HepG2 (cell line): ENCODE measurements at regions not wholly inside any gene's neighbourhood (a gene's known extent, or its start where the extent isn't known, plus 50 kb on each side); places are given as distances from the start of the nearest gene placed in this dataset.

ENCODE experiments used
- ATAC-seq: fragments of 200-7000 bp; cut with Tn5 transposase; 3 replicates; pipeline ENCODE4 v1.9.1; 2020; ENCODE audit warnings: mild to moderate bottlenecking, moderate library complexity
- BruUV-seq: library from RNA; stranded (reverse); fragments of 400-500 nt; replicated peaks from 2 replicates; lab custom pipeline; 2021; lab: Mats Ljungman, UMichigan
- CTCF ChIA-PET: fragments of 300-600 bp; formaldehyde crosslinking; extraction: SDS; loops from one replicate; lab custom pipeline; 2021; ENCODE audit warnings: low total read pairs, inconsistent platforms, low intra/inter-chr PET ratio; lab: Yijun Ruan, JAX
- POLR2A ChIA-PET: fragments of 350-600 bp; sonication (Branson Sonifier 250); formaldehyde crosslinking; loops from one replicate; lab custom pipeline; 2020; ENCODE audit warnings: antibody characterized with exemption, inconsistent platforms; lab: Yijun Ruan, JAX
- DNase-seq: peaks from one replicate; pipeline ENCODE4 v3.0.0-alpha.2; 2015; ENCODE audit warnings: low spot score
- FAIRE-seq: peaks from 3 replicates; lab custom pipeline; 2011; peaks lifted over from hg19 to GRCh38; lab: Jason Lieb, UNC
- H2AFZ ChIP-seq: one replicate; pipeline ENCODE4 v1.6.1; 2011; ENCODE audit warnings: low read length, inconsistent platforms
- H3K27ac ChIP-seq: fragments of 300-600 bp; 3 replicates; pipeline ENCODE4 v1.8.0; 2011; ENCODE audit warnings: mixed run types, mild to moderate bottlenecking, mixed read lengths, low read length, inconsistent platforms; ENCODE audit not compliant: insufficient read depth; ENCODE audit errors: extremely low read length
- H3K27me3 ChIP-seq, 2 experiments: fragments of 200-600 bp in 1 of 2; 2 replicates in 1 of 2; 3 replicates in 1 of 2; pipeline versions ENCODE4 v1.6.0 to v1.8.0; 2011; ENCODE audit warnings: low read length in 2 of 2, mild to moderate bottlenecking in 2 of 2, moderate library complexity in 2 of 2, inconsistent platforms in 1 of 2; ENCODE audit not compliant: insufficient read depth in 2 of 2, control insufficient read depth in 1 of 2
- H3K36me3 ChIP-seq, 2 experiments: fragments of 200-600 bp in 1 of 2; replicated peaks in 1 of 2; 2 replicates in 1 of 2; 3 replicates in 1 of 2; pipeline versions ENCODE4 v1.5.1 to v1.8.0; 2011; ENCODE audit warnings: low read length in 2 of 2, inconsistent platforms in 1 of 2; ENCODE audit not compliant: insufficient read depth in 2 of 2, control insufficient read depth in 1 of 2
- H3K4me1 ChIP-seq: 2 replicates; pipeline ENCODE4 v1.5.1; 2012; ENCODE audit warnings: low read length, inconsistent platforms; ENCODE audit not compliant: insufficient read depth
- H3K4me2 ChIP-seq: 2 replicates; pipeline ENCODE4 v1.6.0; 2011; ENCODE audit warnings: low read depth, low read length, inconsistent platforms
- H3K4me3 ChIP-seq, 3 experiments: fragments of 200-600 bp in 1 of 3; sonication (generic), shearing (Covaris generic) in 1 of 3; replicated peaks in 1 of 3; 2 replicates each; pipeline ENCODE4 v1.5.1; 2011 to 2016; ENCODE audit warnings: low read length in 3 of 3, inconsistent platforms in 2 of 3, low read depth in 2 of 3, mild to moderate bottlenecking in 2 of 3, control low read depth in 1 of 3, mixed read lengths in 1 of 3; ENCODE audit not compliant: insufficient read depth in 1 of 3
- H3K79me2 ChIP-seq: one replicate; pipeline ENCODE4 v1.6.1; 2011; ENCODE audit warnings: low read length, inconsistent platforms; ENCODE audit not compliant: insufficient read depth
- H3K9ac ChIP-seq: 2 replicates; pipeline ENCODE4 v1.6.0; 2011; ENCODE audit warnings: mild to moderate bottlenecking, low read depth, low read length, inconsistent platforms; ENCODE audit not compliant: insufficient read depth
- H3K9me3 ChIP-seq: 2 replicates; pipeline ENCODE4 v1.5.1; 2012; ENCODE audit warnings: mild to moderate bottlenecking, low read length
- H4K20me1 ChIP-seq: 2 replicates; pipeline ENCODE4 v1.6.0; 2011; ENCODE audit warnings: inconsistent platforms, mild to moderate bottlenecking, low read length, moderate library complexity; ENCODE audit not compliant: insufficient read depth
- BCLAF1 ChIP-seq: fragments of 450-650 bp; IDR thresholded peaks from 2 replicates; pipeline ENCODE4 v1.6.1; 2017; ENCODE audit warnings: mild to moderate bottlenecking
- GLI4 ChIP-seq: sonication (generic); formaldehyde crosslinking; IDR thresholded peaks from 2 replicates; pipeline ENCODE4 v1.5.1; 2020; ENCODE audit warnings: missing genetic modification reagents, mild to moderate bottlenecking, moderate library complexity, borderline replicate concordance
- HNRNPL ChIP-seq: fragments of 200-400 bp; formaldehyde crosslinking; IDR thresholded peaks from 2 replicates; pipeline ENCODE4 v1.6.1; 2017; ENCODE audit warnings: mild to moderate bottlenecking, low read depth, low read length
- MIER2 ChIP-seq: IDR thresholded peaks from 2 replicates; pipeline ENCODE4 v1.6.1; 2016; ENCODE audit warnings: missing biosample characterization, missing genetic modification reagents
- ONECUT2 ChIP-seq: sonication (generic); formaldehyde crosslinking; IDR thresholded peaks from 2 replicates; pipeline ENCODE4 v1.4.0; 2020; ENCODE audit warnings: missing genetic modification reagents
- RXRA ChIP-seq: sonication (generic); formaldehyde crosslinking; IDR thresholded peaks from 2 replicates; pipeline ENCODE4 v1.5.1; 2020; ENCODE audit warnings: missing genetic modification reagents
- TARDBP ChIP-seq: sonication (generic); formaldehyde crosslinking; IDR thresholded peaks from 2 replicates; pipeline ENCODE4 v1.8.0; 2022; ENCODE audit warnings: mild to moderate bottlenecking, missing genetic modification reagents
- YY1 ChIP-seq: IDR thresholded peaks from 2 replicates; pipeline ENCODE4 v1.6.1; 2011; ENCODE audit warnings: low read length, low read depth, moderate library complexity, mild to moderate bottlenecking; ENCODE audit not compliant: insufficient read depth, insufficient replicate concordance
- ZBTB8A ChIP-seq: sonication (generic); formaldehyde crosslinking; IDR thresholded peaks from 2 replicates; pipeline ENCODE4 v1.4.0; 2020; ENCODE audit warnings: mild to moderate bottlenecking, low read depth, missing genetic modification reagents, borderline replicate concordance
- ZFP36L1 ChIP-seq: sonication (generic); formaldehyde crosslinking; IDR thresholded peaks from 2 replicates; pipeline ENCODE4 v1.8.0; 2022; ENCODE audit warnings: mild to moderate bottlenecking, missing genetic modification reagents, moderate library complexity
- ZFP41 ChIP-seq: sonication (generic); formaldehyde crosslinking; IDR thresholded peaks from 2 replicates; pipeline ENCODE4 v1.4.0; 2020; ENCODE audit warnings: mild to moderate bottlenecking, missing genetic modification reagents, borderline replicate concordance
- ZFYVE20 ChIP-seq: sonication (generic); formaldehyde crosslinking; IDR thresholded peaks from 2 replicates; pipeline ENCODE4 v1.8.0; 2023; ENCODE audit warnings: low read depth, mild to moderate bottlenecking, moderate library complexity, missing genetic modification reagents, borderline replicate concordance
- ZMAT5 ChIP-seq: sonication (generic); formaldehyde crosslinking; IDR thresholded peaks from 2 replicates; pipeline ENCODE4 v1.5.0; 2020; ENCODE audit warnings: mild to moderate bottlenecking, low read depth, missing genetic modification reagents, borderline replicate concordance
- ZNF251 ChIP-seq: sonication (generic); formaldehyde crosslinking; IDR thresholded peaks from 2 replicates; pipeline ENCODE4 v1.9.0; 2021; ENCODE audit warnings: mild to moderate bottlenecking, missing genetic modification reagents
- ZNF530 ChIP-seq: sonication (generic); formaldehyde crosslinking; IDR thresholded peaks from 2 replicates; pipeline ENCODE4 v1.5.0; 2020; ENCODE audit warnings: low read depth, mild to moderate bottlenecking, missing genetic modification reagents
- ZNF546 ChIP-seq: sonication (generic); formaldehyde crosslinking; conservative IDR thresholded peaks from 2 replicates; pipeline ENCODE4 v1.8.1; 2023; ENCODE audit warnings: mild to moderate bottlenecking, missing genetic modification reagents
- ZNF775 ChIP-seq: sonication (generic); formaldehyde crosslinking; IDR thresholded peaks from 2 replicates; pipeline ENCODE4 v1.4.0; 2020; ENCODE audit warnings: missing genetic modification reagents, mild to moderate bottlenecking, moderate library complexity, borderline replicate concordance
- ZNF850 ChIP-seq: sonication (generic); formaldehyde crosslinking; conservative IDR thresholded peaks from 2 replicates; pipeline ENCODE4 v1.9.0; 2021; ENCODE audit warnings: mild to moderate bottlenecking, missing genetic modification reagents
- WGBS: methylation state at CpG from one replicate; pipeline ENCODE4 v1.1.6; 2017; ENCODE audit warnings: low lambda C conversion rate; 5-methylcytosine and 5-hydroxymethylcytosine counted together
- in situ Hi-C: cut with HindIII; loops from 2 replicates; pipeline ENCODE4 v1.10.0; 2017; ENCODE audit warnings: low pct_unique_long_range_greater_than_20kb; ENCODE audit not compliant: extremely low pct_ligation_motif_present
- intact Hi-C: fragments of 100-400 bp; cut with micrococcal nuclease; formaldehyde crosslinking; loops from one replicate; pipeline ENCODE4 v1.10.0; 2022; ENCODE audit not compliant: unreplicated experiment

GRCh38 chr1:112057736-112058135 lies 68.3 kb upstream of the KCND3 start:
- FAIRE-seq, result no peak
- Histone ChIP-seq H3K27me3 (no peaks in the 10 kb centered on the region), H2AFZ (no peak overlapping the region), H4K20me1 (no peaks in the 10 kb centered on the region), H3K4me1 (no peaks in the 10 kb centered on the region), H3K27ac (no peak overlapping the region), H3K9ac (no peak overlapping the region), H3K36me3 (no peaks in the 10 kb centered on the region), H3K4me2 (no peak overlapping the region), H3K9me3 (no peaks in the 10 kb centered on the region), H3K4me3 (no peak overlapping the region), H3K79me2 (no peaks in the 10 kb centered on the region)
- CTCF ChIA-PET, result no interaction called here
- DNase-seq, result no peak
- BruUV-seq, result no TSS peak
- POLR2A ChIA-PET, result no interaction called here
- ATAC-seq, result no peak
- WGBS, result 19% methylated on average over 5 of the region's 5 CpGs
- in situ Hi-C loops (no loop called here), intact Hi-C loops (no loop called here)
- TF ChIP-seq GLI4 (CRISPR knock-in tag) (no peak), ZNF251 (CRISPR knock-in tag) (no peak), RXRA (CRISPR knock-in tag) (no peak), TARDBP (CRISPR knock-in tag) (no peak), ONECUT2 (CRISPR knock-in tag) (no peak), ZNF775 (CRISPR knock-in tag) (no peak), MIER2 (CRISPR knock-in tag) (no peak), HNRNPL (no peak), ZMAT5 (no peak), BCLAF1 (no peak), ZNF530 (CRISPR knock-in tag) (no peak), ZFP41 (CRISPR knock-in tag) (no peak), ZNF850 (CRISPR knock-in tag) (no peak), ZNF546 (CRISPR knock-in tag) (no peak), YY1 (no peak), ZFP36L1 (CRISPR knock-in tag) (no peak), ZFYVE20 (CRISPR knock-in tag) (no peak), ZBTB8A (CRISPR knock-in tag) (no peak)
